Activated CD4-positive, alpha-beta T cell treated with anti-CD3 and anti-CD28 coated beads, Interleukin-2, amount 10 ng/mL, durations not matched to agents 24 days and 14 days (primary cell): ENCODE measurements at regions not wholly inside any gene's neighbourhood (a gene's known extent, or its start where the extent isn't known, plus 50 kb on each side); places are given as distances from the start of the nearest gene placed in this dataset.
"Not testable (repeated sequence)": the region's sequence is repeated elsewhere in the genome, so short reads cannot be mapped to it uniquely, and the experiment has no call there.

ENCODE experiments used
- DNase-seq: peaks from one replicate; pipeline ENCODE4 v3.0.0; 2022
- H3K27ac Mint-ChIP-seq: one replicate; pipeline ENCODE4 v1.8.0; 2022; ENCODE audit warnings: mild to moderate bottlenecking, mixed read lengths
- H3K27me3 Mint-ChIP-seq: one replicate; pipeline ENCODE4 v1.8.0; 2022; ENCODE audit warnings: mixed read lengths
- H3K36me3 Mint-ChIP-seq: one replicate; pipeline ENCODE4 v1.8.0; 2022; ENCODE audit warnings: low read depth, mild to moderate bottlenecking, mixed read lengths
- H3K4me1 Mint-ChIP-seq: one replicate; pipeline ENCODE4 v1.8.0; 2021; ENCODE audit warnings: mixed read lengths
- H3K4me3 Mint-ChIP-seq: one replicate; pipeline ENCODE4 v1.8.0; 2022; ENCODE audit warnings: mild to moderate bottlenecking, moderate library complexity, mixed read lengths
- H3K9me3 Mint-ChIP-seq: one replicate; pipeline ENCODE4 v1.8.0; 2021; ENCODE audit warnings: mixed read lengths
- intact Hi-C: fragments of 100-400 bp; cut with micrococcal nuclease; formaldehyde crosslinking; loops from one replicate; pipeline ENCODE4 v1.15.1; 2023

GRCh38 chr3:86379280-86379679 lies 611.7 kb downstream of the VGLL3 start:
- DNase-seq: no peak
- Mint-ChIP-seq H3K36me3 (no peaks in the 10 kb centered on the region), H3K4me1 (no peaks in the 10 kb centered on the region), H3K9me3 (no peaks in the 10 kb centered on the region), H3K27ac (no peak overlapping the region), H3K4me3 (no peak overlapping the region), H3K27me3 (no peaks in the 10 kb centered on the region)
- intact Hi-C loops: no loop called here

GRCh38 chr3:86378829-86379228 lies 612.1 kb downstream of the VGLL3 start:
- H3K27me3 Mint-ChIP-seq: no peaks in the 10 kb centered on the region
- no peaks in the 10 kb centered on the region for H3K4me1 Mint-ChIP-seq
- intact Hi-C loops: no loop called here
- no peak overlapping the region for H3K4me3 Mint-ChIP-seq
- no peaks in the 10 kb centered on the region for H3K36me3 Mint-ChIP-seq
- no peak for DNase-seq
- no peaks in the 10 kb centered on the region for H3K9me3 Mint-ChIP-seq
- H3K27ac Mint-ChIP-seq: no peak overlapping the region

- DNase-seq, H3K36me3 Mint-ChIP-seq, H3K9me3 Mint-ChIP-seq, H3K27ac Mint-ChIP-seq, H3K4me1 Mint-ChIP-seq, H3K27me3 Mint-ChIP-seq, intact Hi-C loops, H3K4me3 Mint-ChIP-seq: not testable (repeated sequence)
These were observed 655.4 kb downstream of the VGLL3 start for GRCh38 chr3:86335566-86335965.

GRCh38 chr3:86333636-86334035 lies 657.3 kb downstream of the VGLL3 start:
- intact Hi-C loops: no loop called here
- DNase-seq: no peak
- Mint-ChIP-seq H3K27ac (no peak overlapping the region), H3K9me3 (no peaks in the 10 kb centered on the region), H3K4me1 (no peaks in the 10 kb centered on the region), H3K36me3 (no peaks in the 10 kb centered on the region), H3K4me3 (no peak overlapping the region), H3K27me3 (no peaks in the 10 kb centered on the region)

GRCh38 chr3:86303935-86304334 lies 687.0 kb downstream of the VGLL3 start:
- intact Hi-C loops: no loop called here
- no peaks in the 10 kb centered on the region for H3K4me1 Mint-ChIP-seq
- H3K9me3 Mint-ChIP-seq: peaks cover 11% of the 10 kb centered on the region
- H3K27ac Mint-ChIP-seq: no peak overlapping the region
- no peaks in the 10 kb centered on the region for H3K27me3 Mint-ChIP-seq
- DNase-seq: no peak
- no peak overlapping the region for H3K4me3 Mint-ChIP-seq
- no peaks in the 10 kb centered on the region for H3K36me3 Mint-ChIP-seq

- H3K27me3 Mint-ChIP-seq: no peaks in the 10 kb centered on the region
These were observed 708.7 kb downstream of the VGLL3 start for GRCh38 chr3:86282106-86282787.

GRCh38 chr3:86269364-86270155 lies 721.4 kb downstream of the VGLL3 start:
- Mint-ChIP-seq H3K4me1 (no peaks in the 10 kb centered on the region), H3K4me3 (no peak overlapping the region), H3K9me3 (peaks cover 3% of the 10 kb centered on the region), H3K27ac (no peak overlapping the region), H3K27me3 (no peaks in the 10 kb centered on the region), H3K36me3 (no peaks in the 10 kb centered on the region)
- no peak for DNase-seq
- intact Hi-C loops: no loop called here

More at GRCh38 chr3:86282106-86282787, 708.7 kb downstream of the VGLL3 start:
- intact Hi-C loops: no loop called here
- no peak overlapping the region for H3K27ac Mint-ChIP-seq
- peaks cover 6% of the 10 kb centered on the region for H3K9me3 Mint-ChIP-seq
- H3K4me1 Mint-ChIP-seq: no peaks in the 10 kb centered on the region
- DNase-seq: no peak
- no peaks in the 10 kb centered on the region for H3K36me3 Mint-ChIP-seq
- no peak overlapping the region for H3K4me3 Mint-ChIP-seq

- intact Hi-C loops: no loop called here
These were observed 732.9 kb downstream of the VGLL3 start for GRCh38 chr3:86257955-86258641.

GRCh38 chr3:86254480-86254879 lies 736.5 kb downstream of the VGLL3 start:
- peaks cover 4% of the 10 kb centered on the region for H3K9me3 Mint-ChIP-seq
- H3K4me1 Mint-ChIP-seq: no peaks in the 10 kb centered on the region
- intact Hi-C loops: no loop called here
- H3K27ac Mint-ChIP-seq: no peak overlapping the region
- H3K27me3 Mint-ChIP-seq: no peaks in the 10 kb centered on the region
- no peaks in the 10 kb centered on the region for H3K36me3 Mint-ChIP-seq
- H3K4me3 Mint-ChIP-seq: no peak overlapping the region
- DNase-seq: no peak

More at GRCh38 chr3:86257955-86258641, 732.9 kb downstream of the VGLL3 start:
- Mint-ChIP-seq H3K4me3 (no peak overlapping the region), H3K36me3 (no peaks in the 10 kb centered on the region), H3K27me3 (no peaks in the 10 kb centered on the region), H3K9me3 (peaks cover 4% of the 10 kb centered on the region), H3K4me1 (no peaks in the 10 kb centered on the region), H3K27ac (no peak overlapping the region)
- no peak for DNase-seq

GRCh38 chr3:86251781-86252180 lies 739.2 kb downstream of the VGLL3 start:
- DNase-seq: no peak
- Mint-ChIP-seq H3K4me1 (no peaks in the 10 kb centered on the region), H3K4me3 (no peak overlapping the region), H3K27ac (no peak overlapping the region), H3K36me3 (no peaks in the 10 kb centered on the region), H3K27me3 (no peaks in the 10 kb centered on the region), H3K9me3 (peaks cover 4% of the 10 kb centered on the region)
- intact Hi-C loops: no loop called here

- no peaks in the 10 kb centered on the region for H3K9me3 Mint-ChIP-seq
- no peak overlapping the region for H3K27ac Mint-ChIP-seq
- DNase-seq: no peak
- no peak overlapping the region for H3K4me3 Mint-ChIP-seq
- H3K4me1 Mint-ChIP-seq: no peaks in the 10 kb centered on the region
- intact Hi-C loops: no loop called here
- H3K27me3 Mint-ChIP-seq: no peaks in the 10 kb centered on the region
- no peaks in the 10 kb centered on the region for H3K36me3 Mint-ChIP-seq
These were observed 741.1 kb downstream of the VGLL3 start for GRCh38 chr3:86249833-86250232.

GRCh38 chr3:86245360-86245759 lies 745.6 kb downstream of the VGLL3 start:
- Mint-ChIP-seq H3K9me3 (no peaks in the 10 kb centered on the region), H3K27ac (no peak overlapping the region), H3K27me3 (no peaks in the 10 kb centered on the region), H3K36me3 (no peaks in the 10 kb centered on the region), H3K4me1 (no peaks in the 10 kb centered on the region), H3K4me3 (no peak overlapping the region)
- DNase-seq: no peak
- intact Hi-C loops: no loop called here

GRCh38 chr3:86244905-86245304 lies 746.0 kb downstream of the VGLL3 start:
- H3K27ac Mint-ChIP-seq: no peak overlapping the region
- H3K27me3 Mint-ChIP-seq: no peaks in the 10 kb centered on the region
- H3K4me3 Mint-ChIP-seq: no peak overlapping the region
- no peaks in the 10 kb centered on the region for H3K9me3 Mint-ChIP-seq
- no peaks in the 10 kb centered on the region for H3K4me1 Mint-ChIP-seq
- intact Hi-C loops: no loop called here
- no peaks in the 10 kb centered on the region for H3K36me3 Mint-ChIP-seq
- DNase-seq: no peak

- Mint-ChIP-seq H3K27ac (no peak overlapping the region), H3K9me3 (no peaks in the 10 kb centered on the region), H3K4me3 (no peak overlapping the region), H3K36me3 (no peaks in the 10 kb centered on the region), H3K4me1 (no peaks in the 10 kb centered on the region), H3K27me3 (no peaks in the 10 kb centered on the region)
- DNase-seq: no peak
- intact Hi-C loops: no loop called here
These were observed 751.0 kb downstream of the VGLL3 start for GRCh38 chr3:86239946-86240345.
